HepG2 (cell line): ENCODE measurements at regions not wholly inside any gene's neighbourhood (a gene's known extent, or its start where the extent isn't known, plus 50 kb on each side); places are given as distances from the start of the nearest gene placed in this dataset.

Experiments used
- ATAC-seq: fragments of 200-7000 bp; cut with Tn5 transposase; 3 replicates; pipeline ENCODE4 v1.9.1; 2020; ENCODE audit warnings: mild to moderate bottlenecking, moderate library complexity
- BruUV-seq: library from RNA; stranded (reverse); fragments of 400-500 nt; replicated peaks from 2 replicates; lab custom pipeline; 2021; lab: Mats Ljungman, UMichigan
- CTCF ChIA-PET: fragments of 300-600 bp; formaldehyde crosslinking; extraction: SDS; loops from one replicate; lab custom pipeline; 2021; ENCODE audit warnings: low total read pairs, inconsistent platforms, low intra/inter-chr PET ratio; lab: Yijun Ruan, JAX
- POLR2A ChIA-PET: fragments of 350-600 bp; sonication (Branson Sonifier 250); formaldehyde crosslinking; loops from one replicate; lab custom pipeline; 2020; ENCODE audit warnings: antibody characterized with exemption, inconsistent platforms; lab: Yijun Ruan, JAX
- DNase-seq: peaks from one replicate; pipeline ENCODE4 v3.0.0-alpha.2; 2015; ENCODE audit warnings: low spot score
- FAIRE-seq: peaks from 3 replicates; lab custom pipeline; 2011; peaks lifted over from hg19 to GRCh38; lab: Jason Lieb, UNC
- H2AFZ ChIP-seq: one replicate; pipeline ENCODE4 v1.6.1; 2011; ENCODE audit warnings: low read length, inconsistent platforms
- H3K27ac ChIP-seq: fragments of 300-600 bp; 3 replicates; pipeline ENCODE4 v1.8.0; 2011; ENCODE audit warnings: mixed run types, mild to moderate bottlenecking, mixed read lengths, low read length, inconsistent platforms; ENCODE audit not compliant: insufficient read depth; ENCODE audit errors: extremely low read length
- H3K27me3 ChIP-seq, 2 experiments: fragments of 200-600 bp in 1 of 2; 2 replicates in 1 of 2; 3 replicates in 1 of 2; pipeline versions ENCODE4 v1.6.0 to v1.8.0; 2011; ENCODE audit warnings: low read length in 2 of 2, mild to moderate bottlenecking in 2 of 2, moderate library complexity in 2 of 2, inconsistent platforms in 1 of 2; ENCODE audit not compliant: insufficient read depth in 2 of 2, control insufficient read depth in 1 of 2
- H3K36me3 ChIP-seq, 2 experiments: fragments of 200-600 bp in 1 of 2; replicated peaks in 1 of 2; 2 replicates in 1 of 2; 3 replicates in 1 of 2; pipeline versions ENCODE4 v1.5.1 to v1.8.0; 2011; ENCODE audit warnings: low read length in 2 of 2, inconsistent platforms in 1 of 2; ENCODE audit not compliant: insufficient read depth in 2 of 2, control insufficient read depth in 1 of 2
- H3K4me1 ChIP-seq: 2 replicates; pipeline ENCODE4 v1.5.1; 2012; ENCODE audit warnings: low read length, inconsistent platforms; ENCODE audit not compliant: insufficient read depth
- H3K4me2 ChIP-seq: 2 replicates; pipeline ENCODE4 v1.6.0; 2011; ENCODE audit warnings: low read depth, low read length, inconsistent platforms
- H3K4me3 ChIP-seq, 3 experiments: fragments of 200-600 bp in 1 of 3; sonication (generic), shearing (Covaris generic) in 1 of 3; replicated peaks in 1 of 3; 2 replicates each; pipeline ENCODE4 v1.5.1; 2011 to 2016; ENCODE audit warnings: low read length in 3 of 3, inconsistent platforms in 2 of 3, low read depth in 2 of 3, mild to moderate bottlenecking in 2 of 3, control low read depth in 1 of 3, mixed read lengths in 1 of 3; ENCODE audit not compliant: insufficient read depth in 1 of 3
- H3K79me2 ChIP-seq: one replicate; pipeline ENCODE4 v1.6.1; 2011; ENCODE audit warnings: low read length, inconsistent platforms; ENCODE audit not compliant: insufficient read depth
- H3K9ac ChIP-seq: 2 replicates; pipeline ENCODE4 v1.6.0; 2011; ENCODE audit warnings: mild to moderate bottlenecking, low read depth, low read length, inconsistent platforms; ENCODE audit not compliant: insufficient read depth
- H3K9me3 ChIP-seq: 2 replicates; pipeline ENCODE4 v1.5.1; 2012; ENCODE audit warnings: mild to moderate bottlenecking, low read length
- H4K20me1 ChIP-seq: 2 replicates; pipeline ENCODE4 v1.6.0; 2011; ENCODE audit warnings: inconsistent platforms, mild to moderate bottlenecking, low read length, moderate library complexity; ENCODE audit not compliant: insufficient read depth
- GABPA ChIP-seq, 2 experiments: IDR thresholded peaks; 2 replicates each; pipeline ENCODE4 v1.6.1; 2011 to 2016; ENCODE audit warnings: low read depth in 2 of 2, low read length in 1 of 2, missing biosample characterization in 1 of 2, missing genetic modification characterization in 1 of 2
- HOXA7 ChIP-seq: sonication (generic); formaldehyde crosslinking; IDR thresholded peaks from 2 replicates; pipeline ENCODE4 v1.8.1; 2022; ENCODE audit warnings: mild to moderate bottlenecking, missing genetic modification reagents, moderate library complexity
- KLF11 ChIP-seq: IDR thresholded peaks from 2 replicates; pipeline ENCODE4 v1.6.1; 2016; ENCODE audit warnings: missing compliant biosample characterization
- KLF16 ChIP-seq, 2 experiments: sonication (generic) in 1 of 2; formaldehyde crosslinking in 1 of 2; IDR thresholded peaks; 2 replicates each; pipeline versions ENCODE4 v1.6.1 to v1.8.0; 2016 to 2023; ENCODE audit warnings: missing genetic modification reagents in 2 of 2, missing compliant biosample characterization in 1 of 2
- MAZ ChIP-seq, 2 experiments: sonication (generic) in 1 of 2; formaldehyde crosslinking in 1 of 2; IDR thresholded peaks; 2 replicates each; pipeline versions ENCODE4 v1.5.0 to v1.6.1; 2012 to 2020; ENCODE audit warnings: low read depth in 2 of 2, mild to moderate bottlenecking in 2 of 2, borderline replicate concordance in 1 of 2, improper control_type of control experiment in 1 of 2, low read length in 1 of 2, missing genetic modification reagents in 1 of 2, moderate library complexity in 1 of 2
- NR2F6 ChIP-seq, 2 experiments: IDR thresholded peaks; 2 replicates each; pipeline ENCODE4 v1.6.1; 2016; ENCODE audit warnings: antibody characterized with exemption in 1 of 2, mild to moderate bottlenecking in 1 of 2
- ZNF256 ChIP-seq: sonication (generic); formaldehyde crosslinking; conservative IDR thresholded peaks from 2 replicates; pipeline ENCODE4 v1.4.0; 2020; ENCODE audit warnings: missing genetic modification reagents
- WGBS: methylation state at CpG from one replicate; pipeline ENCODE4 v1.1.6; 2017; ENCODE audit warnings: low lambda C conversion rate; 5-methylcytosine and 5-hydroxymethylcytosine counted together
- in situ Hi-C: cut with HindIII; loops from 2 replicates; pipeline ENCODE4 v1.10.0; 2017; ENCODE audit warnings: low pct_unique_long_range_greater_than_20kb; ENCODE audit not compliant: extremely low pct_ligation_motif_present
- intact Hi-C: fragments of 100-400 bp; cut with micrococcal nuclease; formaldehyde crosslinking; loops from one replicate; pipeline ENCODE4 v1.10.0; 2022; ENCODE audit not compliant: unreplicated experiment
- TF ChIP-seq, protein P1 (sequence below): IDR thresholded peaks from 2 replicates; pipeline ENCODE4 v1.6.1; 2018; ENCODE audit warnings: missing genetic modification reagents
- TF ChIP-seq, protein P2 (sequence below): sonication (generic); formaldehyde crosslinking; conservative IDR thresholded peaks from 2 replicates; pipeline ENCODE4 v1.5.0; 2020; ENCODE audit warnings: missing genetic modification reagents

DNA sequence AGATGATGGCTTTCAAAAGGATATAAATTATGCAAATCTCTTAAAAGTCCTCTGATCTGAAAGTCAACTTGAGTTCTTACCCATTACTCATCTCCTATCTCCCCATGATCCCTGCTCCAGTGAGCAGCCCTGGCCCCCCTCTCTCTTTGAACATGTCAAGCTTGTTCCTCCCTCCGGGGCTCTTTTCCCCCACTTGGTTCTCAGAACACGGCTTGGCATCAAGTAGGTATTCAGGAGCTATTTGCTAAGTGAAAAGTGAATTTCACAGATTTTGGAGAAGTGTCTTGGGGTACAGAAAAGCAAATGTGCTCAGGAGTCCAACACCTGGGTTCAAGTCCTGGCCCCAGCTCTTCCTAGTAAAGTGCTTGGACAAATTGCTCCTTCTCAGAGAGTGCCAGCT, 98.3 kb upstream of the CTBP2 start:
- Histone ChIP-seq H3K27me3 (no peaks in the 10 kb centered on the region; a peak in 1 of 5 replicates), H3K36me3 (no peaks in the 10 kb centered on the region), H3K27ac (no peak overlapping the region), H3K79me2 (no peaks in the 10 kb centered on the region)
- CTCF ChIA-PET: no interaction called here
- no peak for ATAC-seq
- POLR2A ChIA-PET: no interaction called here
- in situ Hi-C loops: no loop called here
- TF ChIP-seq, protein P1, sequence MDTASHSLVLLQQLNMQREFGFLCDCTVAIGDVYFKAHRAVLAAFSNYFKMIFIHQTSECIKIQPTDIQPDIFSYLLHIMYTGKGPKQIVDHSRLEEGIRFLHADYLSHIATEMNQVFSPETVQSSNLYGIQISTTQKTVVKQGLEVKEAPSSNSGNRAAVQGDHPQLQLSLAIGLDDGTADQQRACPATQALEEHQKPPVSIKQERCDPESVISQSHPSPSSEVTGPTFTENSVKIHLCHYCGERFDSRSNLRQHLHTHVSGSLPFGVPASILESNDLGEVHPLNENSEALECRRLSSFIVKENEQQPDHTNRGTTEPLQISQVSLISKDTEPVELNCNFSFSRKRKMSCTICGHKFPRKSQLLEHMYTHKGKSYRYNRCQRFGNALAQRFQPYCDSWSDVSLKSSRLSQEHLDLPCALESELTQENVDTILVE (CRISPR knock-in tag): no peak
- TF ChIP-seq HOXA7 (CRISPR knock-in tag): no peak
- no peak for TF ChIP-seq ZNF256 (CRISPR knock-in tag)
- no peak for TF ChIP-seq KLF16 (CRISPR knock-in tag; IDR thresholded peaks at IDR 0.05)
- TF ChIP-seq GABPA (IDR thresholded peaks at IDR 0.05; ENCODE audit: low read depth, low read length): no peak
- no peak for TF ChIP-seq GABPA (CRISPR knock-in tag; IDR thresholded peaks at IDR 0.05; ENCODE audit: low read depth)
- no peak for TF ChIP-seq NR2F6 (IDR thresholded peaks at IDR 0.05)
- TF ChIP-seq NR2F6 (CRISPR knock-in tag; IDR thresholded peaks at IDR 0.05): no peak
- TF ChIP-seq KLF11: no peak
- TF ChIP-seq, protein P2, sequence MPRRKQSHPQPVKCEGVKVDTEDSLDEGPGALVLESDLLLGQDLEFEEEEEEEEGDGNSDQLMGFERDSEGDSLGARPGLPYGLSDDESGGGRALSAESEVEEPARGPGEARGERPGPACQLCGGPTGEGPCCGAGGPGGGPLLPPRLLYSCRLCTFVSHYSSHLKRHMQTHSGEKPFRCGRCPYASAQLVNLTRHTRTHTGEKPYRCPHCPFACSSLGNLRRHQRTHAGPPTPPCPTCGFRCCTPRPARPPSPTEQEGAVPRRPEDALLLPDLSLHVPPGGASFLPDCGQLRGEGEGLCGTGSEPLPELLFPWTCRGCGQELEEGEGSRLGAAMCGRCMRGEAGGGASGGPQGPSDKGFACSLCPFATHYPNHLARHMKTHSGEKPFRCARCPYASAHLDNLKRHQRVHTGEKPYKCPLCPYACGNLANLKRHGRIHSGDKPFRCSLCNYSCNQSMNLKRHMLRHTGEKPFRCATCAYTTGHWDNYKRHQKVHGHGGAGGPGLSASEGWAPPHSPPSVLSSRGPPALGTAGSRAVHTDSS (CRISPR knock-in tag): no peak
- TF ChIP-seq MAZ (IDR thresholded peaks at IDR 0.05; ENCODE audit: borderline replicate concordance, low read depth, low read length): no peak
- TF ChIP-seq MAZ (CRISPR knock-in tag; IDR thresholded peaks at IDR 0.05; ENCODE audit: low read depth): no peak
- TF ChIP-seq, all 625 proteins: peak for 0
- DNase-seq (no peak), FAIRE-seq (no peak)
- Histone ChIP-seq H3K4me2 (no peak overlapping the region), H4K20me1 (no peaks in the 10 kb centered on the region), H3K4me1 (no peaks in the 10 kb centered on the region), H3K9ac (no peak overlapping the region), H3K4me3 (no peak overlapping the region), H3K9me3 (no peaks in the 10 kb centered on the region), H2AFZ (no peak overlapping the region)
- BruUV-seq: no TSS peak
- WGBS: 81% methylated on average over 2 of the region's 2 CpGs
- intact Hi-C loops: no loop called here
